Occipital lobe (tissue), 2 donors: ENCODE measurements at regions not wholly inside any gene's neighbourhood (a gene's known extent, or its start where the extent isn't known, plus 50 kb on each side); places are given as distances from the start of the nearest gene placed in this dataset. TPM values are rescaled to one million over a fixed set of nuclear protein-coding genes. Genes with fewer than 3 reads are reported as not detected.

Experiments used
- DNase-seq: peaks from one replicate; lab custom pipeline; 2025; lab: John Stamatoyannopoulos, UW
- small RNA-seq: library from RNA; depleted of rRNA; stranded (forward); fragments of <200 nt; gene quantifications from one replicate; pipeline ENCODE3, GENCODE V24; 2014

- DNase-seq = no peak
Observed at GRCh38 chr2:209367075-209367747, 56.6 kb upstream of the MAP2 start.

- DNase-seq = no peak
Observed at GRCh38 chr2:209368406-209368805, 55.4 kb upstream of the MAP2 start.

- DNase-seq = no peak
Observed at GRCh38 chr2:209368914-209369313, 54.9 kb upstream of the MAP2 start.

GRCh38 chr2:209369656-209370055 is 54.2 kb upstream of the MAP2 start:
- DNase-seq = no peak

- DNase-seq = no peak
Observed at GRCh38 chr2:209371407-209371806, 52.4 kb upstream of the MAP2 start.

Small RNA genes lying in the stretch of these regions (small RNA-seq; reads per million reads assigned to genes)
- not detected for gene RNA5SP117
